Tibial nerve (tissue), 4 donors: ENCODE measurements at regions not wholly inside any gene's neighbourhood (a gene's known extent, or its start where the extent isn't known, plus 50 kb on each side); places are given as distances from the start of the nearest gene placed in this dataset.

Experiments
- DNase-seq, 2 donors: peaks; one replicate each; pipeline ENCODE4 v3.0.0-alpha.2; 2019; ENCODE audit warnings: low spot score in 2 of 2
- H3K27ac ChIP-seq, 4 donors: fragments of 200-600 bp; sonication (generic) in 3 of 4; one replicate each; pipeline ENCODE4 v1.5.1; 2017 to 2019; ENCODE audit warnings: mild to moderate bottlenecking in 1 of 4
- H3K27me3 ChIP-seq, 2 donors: fragments of 200-600 bp; sonication (generic) in 1 of 2; one replicate each; pipeline versions ENCODE4 v1.5.1 to v1.6.0; 2017 to 2019
- H3K36me3 ChIP-seq, 3 donors: fragments of 200-600 bp; sonication (generic); one replicate each; pipeline ENCODE4 v1.5.1; 2018 to 2019
- H3K4me1 ChIP-seq, 4 donors: fragments of 200-600 bp; sonication (generic) in 3 of 4; one replicate each; pipeline ENCODE4 v1.5.1; 2017 to 2019
- H3K4me3 ChIP-seq, 4 donors: fragments of 200-600 bp; sonication (generic) in 3 of 4; one replicate each; pipeline ENCODE4 v1.5.1; 2017 to 2019; ENCODE audit warnings: mild to moderate bottlenecking in 1 of 4, moderate library complexity in 1 of 4
- H3K9me3 ChIP-seq, 4 donors: fragments of 200-600 bp; sonication (generic) in 3 of 4; one replicate each; pipeline ENCODE4 v1.5.1; 2017 to 2019
- CTCF ChIP-seq, 5 experiments: fragments of 200-600 bp in 3 of 5; fragments of 450-650 bp in 2 of 5; sonication (generic) in 3 of 5; IDR thresholded peaks; one replicate each; pipeline ENCODE4 v1.5.1; 2016 to 2019; ENCODE audit warnings: antibody characterized with exemption in 5 of 5, mild to moderate bottlenecking in 3 of 5, moderate library complexity in 2 of 5
- EP300 ChIP-seq, 2 donors: sonication (generic); formaldehyde crosslinking; IDR thresholded peaks; one replicate each; pipeline ENCODE4 v1.6.1; 2017; ENCODE audit warnings: antibody characterized with exemption in 2 of 2, mild to moderate bottlenecking in 1 of 2
- POLR2A ChIP-seq, 2 donors: fragments of 450-650 bp; IDR thresholded peaks; one replicate each; pipeline ENCODE4 v1.6.1; 2017; ENCODE audit warnings: antibody characterized with exemption in 2 of 2, mild to moderate bottlenecking in 2 of 2, moderate library complexity in 2 of 2
- WGBS, 2 donors: methylation state at CpG; one replicate each; pipeline ENCODE4 v1.1.5; 2018; 5-methylcytosine and 5-hydroxymethylcytosine counted together

GRCh38 chr9:89969881-89970639 is 365.2 kb downstream of the GADD45G start:
- H3K36me3 ChIP-seq, result no peaks in the 10 kb centered on the region
- H3K27ac ChIP-seq, result no peak overlapping the region
- 85 to 92% methylated on average over 11 of the region's 11 CpGs for WGBS, 2 donors
- DNase-seq, result no peak
- TF ChIP-seq CTCF (IDR thresholded peaks at IDR 0.05) (no peak), EP300 (IDR thresholded peaks at IDR 0.05) (no peak), POLR2A (IDR thresholded peaks at IDR 0.05) (no peak)
- H3K9me3 ChIP-seq, result no peaks in the 10 kb centered on the region
- no peaks in the 10 kb centered on the region for H3K27me3 ChIP-seq
- H3K4me3 ChIP-seq, result no peak overlapping the region
- H3K4me1 ChIP-seq, result no peaks in the 10 kb centered on the region

- H3K27me3 ChIP-seq, result no peaks in the 10 kb centered on the region
- no peaks in the 10 kb centered on the region for H3K4me1 ChIP-seq
- H3K9me3 ChIP-seq, result no peaks in the 10 kb centered on the region
- no peak overlapping the region for H3K4me3 ChIP-seq
- no peak for DNase-seq
- no peak overlapping the region for H3K27ac ChIP-seq
- H3K36me3 ChIP-seq, result no peaks in the 10 kb centered on the region
- WGBS, 2 donors, result 88 to 93% methylated on average over 15 of the region's 15 CpGs
- no peak for TF ChIP-seq EP300 (IDR thresholded peaks at IDR 0.05)
- no peak for TF ChIP-seq CTCF (IDR thresholded peaks at IDR 0.05)
- TF ChIP-seq POLR2A (IDR thresholded peaks at IDR 0.05), result no peak
These were observed 365.9 kb downstream of the GADD45G start for GRCh38 chr9:89970701-89971100.

GRCh38 chr9:89972535-89972934 is 367.7 kb downstream of the GADD45G start:
- TF ChIP-seq CTCF (IDR thresholded peaks at IDR 0.05) (no peak), EP300 (IDR thresholded peaks at IDR 0.05) (no peak), POLR2A (IDR thresholded peaks at IDR 0.05) (no peak)
- Histone ChIP-seq H3K9me3 (no peaks in the 10 kb centered on the region), H3K27ac (no peak overlapping the region), H3K36me3 (no peaks in the 10 kb centered on the region), H3K4me3 (no peak overlapping the region), H3K27me3 (no peaks in the 10 kb centered on the region), H3K4me1 (no peaks in the 10 kb centered on the region)
- DNase-seq, result no peak
- 85 to 91% methylated on average over 5 of the region's 5 CpGs for WGBS, 2 donors

- Histone ChIP-seq H3K27ac (no peak overlapping the region), H3K27me3 (no peaks in the 10 kb centered on the region), H3K4me3 (no peak overlapping the region), H3K4me1 (peaks cover 0 to 3% (median 0%) of the 10 kb centered on the region in 4 donors), H3K9me3 (no peaks in the 10 kb centered on the region), H3K36me3 (no peaks in the 10 kb centered on the region)
- TF ChIP-seq CTCF (IDR thresholded peaks at IDR 0.05), result no peak
- TF ChIP-seq EP300 (IDR thresholded peaks at IDR 0.05), result no peak
- no peak for TF ChIP-seq POLR2A (IDR thresholded peaks at IDR 0.05)
- DNase-seq, result no peak
These were observed 369.8 kb downstream of the GADD45G start for GRCh38 chr9:89974582-89974981.

DNA sequence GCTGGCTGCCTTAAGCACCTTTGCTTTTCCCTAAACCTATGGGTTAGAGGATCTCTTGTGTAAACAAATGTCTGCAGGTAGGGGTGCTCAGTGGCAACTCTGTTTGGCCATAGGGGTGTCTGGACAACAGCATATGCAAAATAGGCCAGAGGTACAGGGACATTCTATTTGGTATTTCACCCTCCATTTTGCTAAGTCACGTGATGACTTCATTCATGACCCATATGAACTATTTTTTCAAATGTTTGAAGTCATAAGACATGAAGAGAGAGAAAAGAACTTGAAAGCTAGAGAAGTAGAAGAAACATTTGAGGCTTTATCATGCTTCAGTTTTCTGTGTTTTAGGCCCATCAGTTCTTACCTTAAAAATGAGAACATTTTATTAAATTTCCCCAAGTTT is 370.2 kb downstream of the GADD45G start:
- Histone ChIP-seq H3K27ac (no peak overlapping the region), H3K4me1 (peaks cover 0 to 3% (median 0%) of the 10 kb centered on the region in 4 donors), H3K9me3 (no peaks in the 10 kb centered on the region), H3K27me3 (no peaks in the 10 kb centered on the region), H3K4me3 (no peak overlapping the region), H3K36me3 (no peaks in the 10 kb centered on the region)
- 83 to 91% methylated on average over 1 of the region's 1 CpG for WGBS, 2 donors
- no peak for DNase-seq
- no peak for TF ChIP-seq EP300 (IDR thresholded peaks at IDR 0.05)
- TF ChIP-seq POLR2A (IDR thresholded peaks at IDR 0.05), result no peak
- TF ChIP-seq CTCF (IDR thresholded peaks at IDR 0.05), result no peak
